RWPE2 (cell line): ENCODE measurements at regions not wholly inside any gene's neighbourhood (a gene's known extent, or its start where the extent isn't known, plus 50 kb on each side); places are given as distances from the start of the nearest gene placed in this dataset.

ENCODE experiments used
- ATAC-seq: fragments of 200-7000 bp; cut with Tn5 transposase; 3 replicates; pipeline ENCODE4 v1.9.1; 2021; ENCODE audit warnings: low read depth
- DNase-seq: peaks from one replicate; pipeline ENCODE4 v3.0.0-alpha.2; 2020; ENCODE audit warnings: low spot score
- H3K27ac ChIP-seq: fragments of 450-650 bp; 2 replicates; pipeline ENCODE4 v1.5.1; 2017; ENCODE audit warnings: mild to moderate bottlenecking; ENCODE audit not compliant: poor library complexity, severe bottlenecking
- H3K27me3 ChIP-seq: fragments of 250-450 bp; sonication (Bioruptor Pico); 2 replicates; pipeline ENCODE4 v1.5.1; 2021; ENCODE audit warnings: mild to moderate bottlenecking, moderate library complexity; ENCODE audit not compliant: insufficient read depth, poor library complexity, severe bottlenecking
- H3K36me3 ChIP-seq: fragments of 250-450 bp; sonication (Bioruptor Pico); 2 replicates; pipeline ENCODE4 v1.5.1; 2020; ENCODE audit warnings: low read depth, mild to moderate bottlenecking, moderate library complexity
- H3K4me1 ChIP-seq: fragments of 250-450 bp; sonication (Bioruptor Pico); 2 replicates; pipeline ENCODE4 v1.5.1; 2021; ENCODE audit warnings: mild to moderate bottlenecking, moderate library complexity; ENCODE audit not compliant: insufficient read depth, poor library complexity, severe bottlenecking
- H3K4me3 ChIP-seq: fragments of 250-450 bp; sonication (Bioruptor Pico); 2 replicates; pipeline ENCODE4 v1.5.1; 2021; ENCODE audit warnings: mild to moderate bottlenecking, moderate library complexity; ENCODE audit not compliant: severe bottlenecking
- H3K9me3 ChIP-seq: fragments of 250-450 bp; sonication (Bioruptor Pico); 2 replicates; pipeline ENCODE4 v1.5.1; 2021; ENCODE audit warnings: mild to moderate bottlenecking, moderate library complexity; ENCODE audit not compliant: severe bottlenecking
- CTCF ChIP-seq: fragments of 450-650 bp; IDR thresholded peaks from one replicate; pipeline ENCODE4 v1.5.1; 2017; ENCODE audit warnings: mild to moderate bottlenecking, moderate library complexity; ENCODE audit not compliant: poor library complexity, severe bottlenecking

- peaks cover 59% of the 10 kb centered on the region for H3K27me3 ChIP-seq
- no peaks in the 10 kb centered on the region for H3K4me1 ChIP-seq
- no peak overlapping the region for H3K27ac ChIP-seq
- DNase-seq (no peak), ATAC-seq (peak; percentile 50; the same call in 2 of the 3 replicates)
- TF ChIP-seq CTCF, result no peak
- H3K9me3 ChIP-seq, result no peaks in the 10 kb centered on the region
- H3K36me3 ChIP-seq, result no peaks in the 10 kb centered on the region
- H3K4me3 ChIP-seq, result no peak overlapping the region
Measured at GRCh38 chr15:29348336-29348914, 78.8 kb upstream of the NSMCE3 start.

DNA sequence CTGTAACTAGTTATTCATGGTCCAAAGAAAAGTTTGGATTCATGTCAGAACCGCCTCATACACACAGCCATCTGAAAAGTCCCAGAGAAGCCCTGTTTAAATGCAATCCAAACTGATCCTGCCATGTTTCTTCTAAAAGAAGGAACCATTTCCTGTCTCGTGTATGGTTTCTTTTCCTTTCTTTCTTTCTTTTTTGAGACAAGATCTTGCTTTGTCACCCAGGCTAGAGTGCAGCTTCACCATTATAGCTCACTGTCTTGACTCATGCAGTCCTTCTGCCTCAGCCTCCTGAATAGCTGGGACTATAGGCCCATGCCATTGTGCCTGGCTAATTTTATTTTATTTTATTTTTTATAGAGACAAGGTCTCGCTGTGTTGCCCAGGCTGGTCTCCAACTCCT lies 77.4 kb upstream of the NSMCE3 start:
- Histone ChIP-seq H3K4me3 (no peak overlapping the region), H3K27ac (no peak overlapping the region), H3K36me3 (no peaks in the 10 kb centered on the region), H3K4me1 (no peaks in the 10 kb centered on the region), H3K9me3 (no peaks in the 10 kb centered on the region), H3K27me3 (peaks cover 48% of the 10 kb centered on the region)
- no peak for TF ChIP-seq CTCF
- ATAC-seq, result no peak
- DNase-seq, result no peak

DNA sequence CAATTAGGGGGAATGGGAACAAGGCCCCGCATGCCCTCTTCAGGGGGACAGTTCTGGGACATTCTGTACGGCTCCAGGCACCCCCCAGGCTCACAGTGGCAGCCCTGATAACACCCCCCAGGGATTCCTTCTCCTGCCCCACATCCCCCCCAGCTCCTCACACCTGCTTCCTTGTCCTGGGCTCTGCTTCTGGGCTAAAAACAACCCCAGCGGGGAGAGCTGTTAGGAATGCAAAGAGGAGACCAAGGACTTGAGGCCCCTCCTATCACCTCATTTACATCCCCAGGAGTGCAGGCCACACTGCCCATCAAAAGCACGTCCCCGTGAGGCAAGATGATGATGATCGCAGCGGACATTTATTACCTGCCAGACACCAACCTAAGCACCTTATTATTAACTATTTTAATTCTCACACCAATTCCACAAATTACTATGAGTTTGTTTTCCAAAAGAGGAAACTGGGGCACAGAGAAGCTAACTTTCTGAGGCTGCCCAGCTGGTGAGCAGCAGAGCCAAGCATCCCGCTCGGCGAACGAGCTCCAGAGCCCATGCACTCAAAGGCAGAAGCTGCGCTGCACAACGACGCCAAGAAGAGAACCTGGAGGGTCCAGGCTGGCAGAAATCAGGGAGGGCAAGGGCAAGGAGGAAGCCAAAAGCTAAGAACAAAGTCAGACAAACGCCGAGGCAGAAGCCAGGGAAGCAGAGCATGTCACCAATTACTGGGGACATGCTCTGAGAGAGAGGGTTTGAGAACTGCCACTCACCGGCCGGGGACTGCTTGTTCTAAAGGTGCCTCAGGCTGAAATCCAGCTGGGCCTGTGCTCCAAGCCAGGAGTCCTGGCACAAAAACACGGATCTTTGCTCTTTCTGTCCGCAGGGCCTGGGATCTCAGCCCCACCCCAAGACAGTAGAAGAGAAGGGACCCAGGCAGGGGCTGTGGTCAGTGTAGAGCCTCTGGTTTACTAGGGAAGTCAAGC lies 76.2 kb upstream of the NSMCE3 start:
- Histone ChIP-seq H3K36me3 (no peaks in the 10 kb centered on the region), H3K9me3 (no peaks in the 10 kb centered on the region), H3K27ac (no peak overlapping the region), H3K4me1 (no peaks in the 10 kb centered on the region), H3K4me3 (no peak overlapping the region), H3K27me3 (peaks cover 40% of the 10 kb centered on the region)
- no peak for TF ChIP-seq CTCF
- ATAC-seq (no peak), DNase-seq (no peak)

GRCh38 chr15:29344474-29344873 lies 74.9 kb upstream of the NSMCE3 start:
- peaks cover 27% of the 10 kb centered on the region for H3K27me3 ChIP-seq
- H3K4me1 ChIP-seq, result no peaks in the 10 kb centered on the region
- ATAC-seq (peak; percentile 18; the same call in 2 of the 3 replicates), DNase-seq (no peak)
- H3K4me3 ChIP-seq, result no peak overlapping the region
- no peak overlapping the region for H3K27ac ChIP-seq
- no peaks in the 10 kb centered on the region for H3K9me3 ChIP-seq
- no peaks in the 10 kb centered on the region for H3K36me3 ChIP-seq
- TF ChIP-seq CTCF, result no peak

GRCh38 chr15:29343229-29343628 lies 73.6 kb upstream of the NSMCE3 start:
- Histone ChIP-seq H3K4me1 (no peaks in the 10 kb centered on the region), H3K4me3 (no peak overlapping the region), H3K36me3 (no peaks in the 10 kb centered on the region), H3K9me3 (no peaks in the 10 kb centered on the region), H3K27ac (no peak overlapping the region), H3K27me3 (peaks cover 16% of the 10 kb centered on the region)
- no peak for DNase-seq
- no peak for TF ChIP-seq CTCF
- ATAC-seq, result no peak
